ENCODE measurements at regions not wholly inside any gene's neighbourhood (a gene's known extent, or its start where the extent isn't known, plus 50 kb on each side); places are given as distances from the start of the nearest gene placed in this dataset.
A peak's percentile ranks its signal among the peaks of the same experiment; 100 is the strongest.
"Not testable (repeated sequence)": the region's sequence is repeated elsewhere in the genome, so short reads cannot be mapped to it uniquely, and the experiment has no call there.

DNA sequence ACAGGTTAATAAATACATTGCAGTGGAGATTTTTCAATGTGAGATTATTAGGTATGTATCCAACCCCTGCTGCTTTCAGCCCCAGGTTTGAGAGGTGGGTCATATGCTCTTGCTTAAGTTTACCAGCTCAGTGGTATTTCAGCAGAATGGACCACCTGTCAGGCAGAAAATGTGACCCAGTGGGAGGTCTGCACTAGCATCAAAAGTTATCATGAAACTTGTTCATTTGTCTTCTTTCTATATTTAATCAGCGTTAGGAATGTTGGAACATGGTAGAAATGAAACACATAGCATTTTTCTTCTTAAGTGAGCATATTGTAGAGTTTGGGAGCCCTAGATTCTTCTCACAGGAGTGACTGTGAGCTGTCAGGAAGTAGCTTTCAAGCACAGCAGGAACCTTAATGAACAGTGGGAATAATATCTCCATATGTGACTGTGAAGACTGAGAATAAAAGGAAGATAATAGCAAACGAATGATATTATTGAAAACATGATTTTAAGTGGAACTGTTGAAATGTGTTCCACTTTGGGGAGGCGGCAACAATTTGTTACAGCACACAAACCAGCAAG is 596.9 kb upstream of the CDH6 start:
- no peak for DNase-seq (ENCODE audit: low read depth in 2 of 2)

DNA sequence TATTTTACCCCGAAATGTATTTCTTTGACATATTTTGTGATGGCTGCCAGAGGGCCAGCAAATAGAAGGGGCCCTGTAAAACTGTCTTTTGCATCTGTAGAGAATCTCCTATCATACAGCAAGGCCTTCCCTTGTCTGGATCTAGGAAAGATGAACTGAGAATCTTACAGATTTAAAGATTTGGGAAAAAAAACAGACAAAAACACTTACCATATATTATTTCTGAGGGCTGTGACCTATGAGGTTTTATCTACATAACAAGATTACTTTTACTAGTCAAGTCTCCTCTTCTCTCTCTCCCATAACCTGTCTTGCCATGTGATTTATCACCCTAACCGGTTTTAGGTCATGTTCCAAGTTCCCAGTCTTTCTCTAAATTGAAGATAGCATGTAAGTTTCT is 599.2 kb upstream of the CDH6 start:
- DNase-seq (ENCODE audit: low read depth in 2 of 2), result no peak

DNA sequence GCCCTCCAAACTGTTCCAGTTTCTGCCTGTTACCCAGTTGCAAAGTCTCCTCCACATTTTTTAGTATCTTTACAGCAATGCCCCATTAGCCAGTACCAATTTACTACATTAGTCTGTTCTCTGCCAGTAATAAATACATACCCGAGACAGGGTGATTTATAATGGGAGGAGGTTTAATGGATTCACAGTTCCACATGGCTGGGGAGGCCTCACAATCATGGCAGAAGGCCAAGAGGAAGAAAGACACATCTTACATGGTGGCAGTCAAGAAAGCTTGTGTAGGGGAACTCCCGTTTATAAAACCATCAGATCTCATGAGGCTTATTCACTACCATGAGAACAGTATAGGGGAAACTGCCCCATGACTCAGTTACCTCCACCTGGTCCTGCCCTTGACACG is 600.7 kb upstream of the CDH6 start:
- DNase-seq (ENCODE audit: low read depth in 2 of 2), result no peak

GRCh38 chr5:30581198-30581935 is 612.1 kb upstream of the CDH6 start:
- DNase-seq (ENCODE audit: low read depth in 2 of 2), result no peak

DNA sequence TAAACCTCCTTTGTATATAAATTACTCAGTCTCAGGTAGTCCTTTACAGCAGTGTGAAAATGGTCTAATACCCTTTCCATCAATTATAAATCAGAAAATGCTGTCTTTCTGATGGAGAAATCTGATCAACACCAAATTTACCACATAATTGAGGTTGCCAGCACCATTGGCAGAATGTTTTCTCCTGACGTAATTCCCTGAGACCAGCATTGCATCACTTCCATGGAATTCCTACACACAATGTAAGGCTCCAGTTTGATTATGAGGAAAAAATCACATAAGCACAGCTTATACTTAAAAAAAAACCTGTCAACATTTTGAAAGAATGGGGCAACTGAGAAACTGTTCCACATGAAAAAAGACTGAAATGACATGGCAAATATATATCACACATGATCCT is 618.7 kb upstream of the CDH6 start:
- no peak for DNase-seq (ENCODE audit: low read depth in 2 of 2)

DNA sequence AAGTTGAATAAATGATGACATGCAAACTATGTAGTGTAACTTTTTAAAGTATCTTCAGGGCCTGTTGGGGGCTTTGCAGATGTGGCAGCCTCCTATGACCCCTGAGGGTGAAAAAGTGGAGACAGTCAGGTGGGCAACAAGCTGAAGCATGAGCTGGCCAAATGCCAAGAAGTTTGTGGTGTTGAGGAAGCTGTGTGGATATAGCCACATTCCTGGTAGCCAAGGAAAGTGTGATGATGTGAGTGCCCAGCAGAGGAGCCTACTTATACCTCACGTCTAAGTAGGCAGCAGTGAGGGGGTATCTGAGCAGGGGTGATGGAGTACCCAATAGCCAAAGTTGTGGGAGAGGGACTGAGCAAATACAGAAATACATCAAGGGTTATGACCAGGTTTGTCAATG is 621.2 kb upstream of the CDH6 start:
- DNase-seq (ENCODE audit: low read depth in 2 of 2), result no peak

DNA sequence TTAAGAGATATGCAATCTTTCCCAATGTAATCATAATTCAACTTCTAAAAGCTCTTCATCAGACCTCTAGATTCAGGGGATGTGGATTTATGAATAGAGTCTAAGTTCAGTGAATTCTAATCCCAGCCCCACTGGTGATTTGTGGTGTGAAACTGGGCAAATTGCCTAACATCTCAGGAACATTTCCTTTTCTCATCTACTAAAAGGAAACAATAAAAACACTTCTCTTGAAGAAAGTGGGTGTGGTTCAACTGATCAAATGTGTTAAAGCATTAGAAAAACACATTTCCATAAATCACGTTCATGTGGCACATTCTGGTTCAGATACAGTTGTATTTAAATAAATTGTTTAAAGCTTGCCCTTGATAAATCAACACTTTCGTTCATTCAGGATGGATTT is 631.7 kb upstream of the CDH6 start:
- DNase-seq (ENCODE audit: low read depth in 2 of 2), result no peak

DNA sequence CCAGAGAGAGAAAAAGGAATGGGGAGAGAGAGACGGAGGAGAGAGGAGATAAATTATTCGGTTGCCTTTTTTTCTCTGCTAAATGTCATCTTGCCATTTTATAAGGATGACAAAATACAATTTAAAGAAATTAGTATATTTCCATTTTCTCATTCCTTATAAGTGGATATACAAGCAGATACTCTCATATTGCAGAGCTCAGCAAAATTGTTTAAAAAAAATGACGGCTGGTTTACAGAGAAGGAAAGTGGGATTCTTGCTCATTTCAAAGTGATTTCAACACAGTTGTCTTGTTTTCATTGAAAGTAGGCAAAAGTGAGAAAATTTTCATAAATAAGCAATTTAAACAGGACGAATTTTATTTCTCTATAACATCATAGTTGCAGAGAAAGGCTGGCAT is 641.9 kb upstream of the CDH6 start:
- no peak for DNase-seq (ENCODE audit: low read depth in 2 of 2)

GRCh38 chr5:30548580-30549305 is 644.7 kb upstream of the CDH6 start:
- no peak for DNase-seq (ENCODE audit: low read depth in 2 of 2)

DNA sequence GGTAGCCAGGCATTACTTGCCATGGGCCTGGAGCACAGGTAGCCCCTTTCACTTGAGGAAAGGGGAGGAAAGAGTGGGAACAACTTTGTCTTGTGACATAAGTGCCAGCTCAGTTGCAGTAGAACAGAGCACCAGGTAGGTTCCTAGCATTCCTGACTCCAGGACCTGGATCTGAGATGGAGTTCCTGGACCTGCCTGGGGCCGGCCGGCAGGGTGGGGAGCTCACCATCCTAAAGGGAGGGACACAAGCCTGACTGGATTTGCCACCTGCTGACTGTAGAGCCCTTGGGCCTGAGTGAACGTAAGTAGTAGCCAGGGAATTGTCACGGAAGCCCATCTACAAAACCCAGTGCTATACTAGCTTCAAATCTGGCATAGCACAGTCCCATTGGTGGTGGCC is 653.3 kb upstream of the CDH6 start:
- DNase-seq (ENCODE audit: low read depth in 2 of 2), result no peak

DNA sequence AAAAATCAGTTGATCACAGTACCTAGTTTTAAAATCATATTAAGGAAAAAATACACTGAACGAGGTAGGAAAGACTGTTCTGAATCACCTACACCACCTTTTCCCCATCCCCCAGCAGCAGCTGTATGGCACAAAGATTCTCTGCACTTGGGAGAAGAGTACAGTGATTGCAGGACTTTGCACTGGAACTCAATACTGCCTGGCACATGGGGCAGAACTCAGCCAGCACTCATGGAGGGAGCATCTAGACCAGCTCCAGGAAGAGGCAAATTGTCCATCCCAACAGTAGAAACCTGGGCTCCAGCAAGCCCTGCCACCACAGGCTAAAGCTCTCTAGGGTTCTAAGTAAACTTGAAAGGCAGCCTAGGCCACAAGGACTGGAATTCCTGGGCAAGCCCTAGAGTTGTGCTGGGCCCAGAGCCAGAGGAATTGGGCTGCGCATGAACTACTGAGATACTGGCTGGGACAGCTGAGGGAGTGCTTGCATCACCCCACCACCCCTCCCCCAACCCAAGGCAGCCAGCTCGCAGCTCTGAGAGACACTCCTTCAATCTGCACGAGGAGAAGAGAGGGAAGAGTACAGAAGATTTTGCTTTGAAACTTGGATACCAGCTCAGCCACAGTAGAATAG is 654.4 kb upstream of the CDH6 start:
- peak in 1 of 2 experiments; percentile 0 for DNase-seq (ENCODE audit: low read depth in 2 of 2)

DNA sequence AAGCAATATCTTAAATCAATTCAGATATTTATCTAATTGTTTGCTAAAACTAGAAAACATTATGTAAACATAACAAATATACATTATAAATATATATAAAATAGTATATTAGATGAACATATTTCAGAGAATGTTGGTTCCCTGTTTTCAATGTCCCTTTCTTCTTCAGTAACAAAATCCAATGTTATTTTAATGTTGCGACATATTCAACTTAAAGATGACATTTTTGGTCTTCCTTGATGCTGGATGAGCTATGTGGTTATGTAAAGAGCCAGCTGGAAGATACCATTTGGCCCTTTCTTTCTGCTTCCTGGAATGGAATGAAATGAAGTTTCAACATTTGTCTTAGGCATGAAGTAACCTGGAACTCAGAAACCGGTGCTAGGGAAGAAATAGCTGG is 668.1 kb upstream of the CDH6 start:
- DNase-seq (ENCODE audit: low read depth in 2 of 2), result no peak

GRCh38 chr5:30524428-30524827 is 669.1 kb upstream of the CDH6 start:
- DNase-seq (ENCODE audit: low read depth in 2 of 2), result no peak

- DNase-seq (ENCODE audit: low read depth in 2 of 2), result no peak
These were observed 670.4 kb upstream of the CDH6 start for GRCh38 chr5:30523061-30523460.

DNA sequence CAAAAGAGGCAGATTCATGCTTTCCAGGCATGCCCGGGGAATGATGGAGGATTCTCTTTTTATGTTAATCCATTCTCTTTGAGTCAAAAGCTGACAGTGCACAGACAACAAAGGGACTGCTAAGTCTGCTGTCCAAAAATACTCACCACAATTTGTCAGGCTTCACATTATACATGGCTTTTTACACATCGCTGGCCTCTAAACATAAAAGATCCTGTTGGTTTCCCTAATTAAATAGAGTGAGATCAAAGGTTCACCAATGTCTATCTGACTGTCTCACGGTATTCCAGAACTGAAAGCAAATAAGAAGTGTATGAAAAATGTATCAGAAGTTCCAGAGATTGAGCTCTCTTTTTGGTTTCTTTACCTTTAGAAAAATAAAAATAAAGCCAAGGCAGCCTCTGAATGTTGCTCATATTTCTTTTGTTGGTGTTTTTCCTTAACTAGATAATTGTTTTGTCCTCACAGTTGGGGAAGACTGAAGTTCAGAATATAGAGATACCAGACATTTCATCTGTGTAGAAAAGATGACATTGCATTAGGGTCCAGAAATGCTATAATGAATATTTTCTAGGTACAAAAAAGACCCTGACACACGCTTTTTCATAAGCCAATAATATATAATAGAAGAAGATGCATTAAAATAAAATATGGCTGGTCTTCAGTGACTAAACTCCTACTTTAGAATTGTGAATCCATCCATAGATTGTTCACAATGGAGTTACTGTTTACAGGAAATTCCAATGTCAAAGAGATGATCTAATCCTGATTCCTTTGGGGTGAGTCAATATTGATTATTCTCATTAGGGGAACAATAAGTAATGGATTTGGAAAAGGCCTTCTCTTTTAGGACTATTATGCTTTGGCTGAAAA is 688.2 kb upstream of the CDH6 start:
- DNase-seq (ENCODE audit: low read depth in 2 of 2), result peak; percentile 9 to 10

GRCh38 chr5:30502277-30502676 is 691.2 kb upstream of the CDH6 start:
- DNase-seq (ENCODE audit: low read depth in 2 of 2), result no peak

DNA sequence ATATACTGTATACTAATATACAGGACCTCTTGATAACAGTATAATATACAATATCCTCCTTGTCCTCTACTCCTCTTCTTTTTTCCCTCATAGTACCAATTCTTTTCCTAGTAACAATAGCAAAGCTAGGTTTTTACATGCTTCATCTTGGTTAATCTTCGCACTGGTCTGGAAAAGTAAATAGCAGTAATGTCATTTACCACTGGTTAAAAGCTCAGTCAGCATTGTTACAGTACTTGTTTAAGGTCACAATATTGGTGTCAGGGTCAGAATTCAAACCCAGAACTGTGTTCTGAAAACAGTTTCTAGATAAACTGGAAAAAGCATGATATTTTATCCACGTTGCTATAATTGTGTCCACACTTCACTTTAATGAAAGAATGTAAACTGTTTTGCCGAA is 692.4 kb upstream of the CDH6 start:
- no peak for DNase-seq (ENCODE audit: low read depth in 2 of 2)

DNA sequence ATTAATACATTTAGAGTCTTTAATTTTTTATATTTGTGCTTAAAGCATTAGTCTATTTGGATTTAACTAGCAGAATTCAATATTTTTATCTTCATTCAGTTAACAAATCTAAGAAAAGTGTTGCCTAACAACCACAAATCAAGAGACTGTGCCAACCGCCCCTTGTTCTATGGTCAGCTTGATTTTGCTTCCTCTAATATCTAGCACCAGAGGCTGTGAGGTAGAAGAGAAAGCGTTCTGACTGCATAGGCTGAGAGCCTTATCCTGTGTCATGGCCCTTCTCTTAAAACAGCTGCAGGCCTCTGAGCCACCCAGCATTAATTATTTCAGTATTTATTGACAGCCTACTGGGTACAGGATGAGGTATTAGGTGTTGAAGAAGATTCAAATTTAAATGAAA is 693.0 kb upstream of the CDH6 start:
- DNase-seq (ENCODE audit: low read depth in 2 of 2), result no peak

GRCh38 chr5:30499402-30499801 is 694.1 kb upstream of the CDH6 start:
- DNase-seq (ENCODE audit: low read depth in 2 of 2), result no peak

GRCh38 chr5:30498972-30499371 is 694.5 kb upstream of the CDH6 start:
- no peak for DNase-seq (ENCODE audit: low read depth in 2 of 2)

DNA sequence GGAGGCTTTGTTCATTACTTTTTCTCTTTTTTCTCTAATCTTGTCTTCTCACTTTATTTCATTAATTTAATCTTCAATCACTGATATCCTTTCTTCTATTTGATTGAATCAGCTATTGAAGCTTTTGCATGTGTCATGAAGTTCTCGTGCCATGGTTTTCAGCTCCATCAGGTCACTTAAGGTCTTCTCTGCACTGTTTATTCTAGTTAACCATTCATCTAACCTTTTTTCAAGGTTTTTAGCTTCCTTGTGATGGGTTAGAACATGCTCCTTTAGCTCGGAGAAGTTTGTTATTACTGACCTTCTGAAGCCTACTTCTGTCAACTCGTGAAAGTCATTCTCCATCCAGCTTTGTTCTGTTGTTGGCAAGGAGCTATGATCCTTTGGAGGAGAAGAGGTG is 695.0 kb upstream of the CDH6 start:
- not testable (repeated sequence) for DNase-seq (ENCODE audit: low read depth in 2 of 2)

GRCh38 chr5:30494113-30494512 is 699.4 kb upstream of the CDH6 start:
- not testable (repeated sequence) for DNase-seq (ENCODE audit: low read depth in 2 of 2)
